Right lobe of liver (tissue), 6 donors: ENCODE measurements at regions not wholly inside any gene's neighbourhood (a gene's known extent, or its start where the extent isn't known, plus 50 kb on each side); places are given as distances from the start of the nearest gene placed in this dataset.
A peak's percentile ranks its signal among the peaks of the same experiment; 100 is the strongest.
"Not testable (repeated sequence)": the region's sequence is repeated elsewhere in the genome, so short reads cannot be mapped to it uniquely, and the experiment has no call there.

Experiments used
- ATAC-seq, 4 donors: fragments of 200-7000 bp; cut with Tn5 transposase; one replicate each; pipeline ENCODE4 v1.9.1; 2020; ENCODE audit warnings: mild to moderate bottlenecking in 4 of 4, moderate library complexity in 4 of 4
- DNase-seq, 3 donors: peaks; one replicate each; pipeline ENCODE4 v3.0.0-alpha.2; 2020
- H3K27ac ChIP-seq, 3 donors: fragments of 200-600 bp; one replicate each; pipeline ENCODE4 v1.8.0; 2022
- H3K27me3 ChIP-seq, 2 donors: fragments of 200-600 bp; one replicate each; pipeline ENCODE4 v1.8.0; 2022
- H3K36me3 ChIP-seq, 4 donors: fragments of 200-600 bp; sonication (generic) in 1 of 4; one replicate each; pipeline versions ENCODE4 v1.5.1 to v1.8.0; 2017 to 2022; ENCODE audit warnings: control low read depth in 1 of 4
- H3K4me1 ChIP-seq, 4 donors: fragments of 200-600 bp; sonication (generic) in 1 of 4; one replicate each; pipeline versions ENCODE4 v1.5.1 to v1.8.0; 2017 to 2022; ENCODE audit warnings: control low read depth in 1 of 4
- H3K4me3 ChIP-seq, 3 donors: fragments of 200-600 bp; one replicate each; pipeline ENCODE4 v1.8.0; 2022
- H3K9me3 ChIP-seq, 4 donors: fragments of 200-600 bp; sonication (generic) in 1 of 4; one replicate each; pipeline versions ENCODE4 v1.5.1 to v1.8.0; 2017 to 2022; ENCODE audit warnings: control low read depth in 1 of 4
- CTCF ChIP-seq, 4 donors: fragments of 200-600 bp in 3 of 4; fragments of 450-650 bp in 1 of 4; IDR thresholded peaks; one replicate each; pipeline versions ENCODE4 v1.5.1 to v1.8.0; 2016 to 2022; ENCODE audit warnings: antibody characterized with exemption in 4 of 4, mild to moderate bottlenecking in 2 of 4
- POLR2A ChIP-seq: fragments of 450-650 bp; IDR thresholded peaks from one replicate; pipeline ENCODE4 v1.6.1; 2017; ENCODE audit warnings: antibody characterized with exemption, mild to moderate bottlenecking
- WGBS: methylation state at CpG from one replicate; pipeline ENCODE4 v1.1.6; 2018; ENCODE audit warnings: low coverage, low lambda C conversion rate; ENCODE audit not compliant: insufficient coverage; ENCODE audit errors: missing lambda C conversion rate; 5-methylcytosine and 5-hydroxymethylcytosine counted together
- intact Hi-C, 2 donors: fragments of 100-400 bp; cut with DNase I; formaldehyde crosslinking; loops; one replicate each; pipeline versions ENCODE4 v1.11.2 to v1.14.1; 2022
- donor health status: DM: no; HTN: yes; CAD: no.
- donor health status: DM: no; HTN: no; CAD: no.
- donor health status: DM: no; HTN: no; CAD: no.
- donor health status: DM: no; HTN: yes; CAD: no.
- donor health status: DM: no; HTN: yes; CAD: no.

DNA sequence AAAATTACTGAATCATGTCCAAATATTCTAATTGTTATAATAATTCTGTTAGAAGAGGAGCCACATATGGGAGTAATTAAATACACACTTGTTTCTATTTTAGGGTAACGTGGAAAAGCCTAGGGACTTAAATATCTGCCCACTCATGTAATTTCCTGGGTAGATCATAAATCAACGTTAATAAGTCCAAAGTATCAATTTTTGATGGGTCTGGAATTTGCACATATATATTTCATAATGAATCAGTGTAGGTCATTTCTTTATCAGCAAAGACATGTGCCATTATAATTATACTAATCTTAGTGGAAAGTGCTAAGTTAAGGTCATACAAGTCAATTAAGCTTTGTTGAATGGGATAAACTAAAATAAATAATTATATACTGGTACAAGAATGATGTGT is 346.2 kb downstream of the ZBBX start:
- intact Hi-C loops: no loop called here
- 19% methylated on average over 2 of the region's 2 CpGs for WGBS
- no peak overlapping the region for H3K4me3 ChIP-seq
- H3K27me3 ChIP-seq: peaks cover 0 to 5% of the 10 kb centered on the region in 2 donors
- no peaks in the 10 kb centered on the region for H3K36me3 ChIP-seq
- TF ChIP-seq POLR2A (no peak), CTCF (IDR thresholded peaks at IDR 0.05) (no peak)
- no peak for DNase-seq
- ATAC-seq: no peak
- H3K4me1 ChIP-seq: no peaks in the 10 kb centered on the region
- H3K9me3 ChIP-seq: no peaks in the 10 kb centered on the region
- H3K27ac ChIP-seq: no peak overlapping the region

- Histone ChIP-seq H3K27me3 (peaks cover 0 to 5% of the 10 kb centered on the region in 2 donors), H3K36me3 (no peaks in the 10 kb centered on the region), H3K4me1 (no peaks in the 10 kb centered on the region), H3K9me3 (no peaks in the 10 kb centered on the region), H3K4me3 (no peak overlapping the region), H3K27ac (no peak overlapping the region)
- ATAC-seq (peak; percentile 58 to 70 (median 66)), DNase-seq (no peak)
- intact Hi-C loops: no loop called here
- WGBS: 14% methylated on average over 5 of the region's 5 CpGs
- TF ChIP-seq POLR2A (no peak), CTCF (IDR thresholded peaks at IDR 0.05) (peak; percentile 33 to 59 (median 52))
Observed at GRCh38 chr3:167032267-167032876, 347.7 kb downstream of the ZBBX start.

DNA sequence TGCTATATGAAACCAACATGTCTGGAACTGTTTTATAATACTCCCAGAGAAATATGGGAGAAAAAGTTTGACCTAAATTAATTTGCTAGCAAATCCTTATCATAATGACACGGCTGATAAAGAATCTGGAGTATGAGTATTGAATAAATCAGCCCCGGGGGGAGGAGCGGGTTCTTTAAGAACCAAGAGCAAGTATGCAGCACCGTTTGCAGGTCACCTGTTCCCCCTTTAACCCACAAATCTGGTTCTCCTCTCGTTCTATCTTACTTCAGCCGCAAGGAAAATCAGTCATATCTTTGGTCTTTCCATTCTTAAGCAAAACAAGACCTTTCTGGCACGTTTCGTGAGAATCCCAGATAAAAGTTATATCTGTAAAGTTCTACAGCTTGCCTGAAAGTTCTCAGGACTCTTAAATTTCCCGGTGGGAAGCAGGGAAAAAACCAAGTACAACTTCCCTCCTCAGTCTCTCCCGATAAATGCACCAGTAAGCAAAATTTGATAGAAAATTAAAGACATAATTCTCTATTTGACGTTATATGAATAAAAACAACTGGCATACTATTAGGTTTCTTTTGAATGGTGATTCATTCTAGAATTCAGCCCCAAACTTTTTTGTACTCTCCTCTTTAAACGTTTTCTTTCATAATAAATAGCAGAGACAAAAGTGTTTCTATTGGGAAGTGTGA is 348.6 kb downstream of the ZBBX start:
- DNase-seq (no peak), ATAC-seq (no peak)
- Histone ChIP-seq H3K36me3 (no peaks in the 10 kb centered on the region), H3K4me1 (no peaks in the 10 kb centered on the region), H3K27ac (no peak overlapping the region), H3K4me3 (no peak overlapping the region), H3K27me3 (peaks cover 0 to 5% of the 10 kb centered on the region in 2 donors), H3K9me3 (no peaks in the 10 kb centered on the region)
- intact Hi-C loops: no loop called here
- WGBS: 40% methylated on average over 12 of the region's 12 CpGs
- TF ChIP-seq POLR2A: no peak
- TF ChIP-seq CTCF (IDR thresholded peaks at IDR 0.05): no peak

- Histone ChIP-seq H3K27ac (no peak overlapping the region), H3K4me3 (no peak overlapping the region), H3K36me3 (no peaks in the 10 kb centered on the region), H3K27me3 (peaks cover 0 to 5% of the 10 kb centered on the region in 2 donors), H3K9me3 (no peaks in the 10 kb centered on the region), H3K4me1 (no peaks in the 10 kb centered on the region)
- 36% methylated on average over 4 of the region's 4 CpGs for WGBS
- DNase-seq (no peak), ATAC-seq (no peak)
- intact Hi-C loops: no loop called here
- TF ChIP-seq POLR2A (no peak), CTCF (IDR thresholded peaks at IDR 0.05) (no peak)
Observed at GRCh38 chr3:167030082-167030725, 349.9 kb downstream of the ZBBX start.

- intact Hi-C loops, H3K36me3 ChIP-seq, H3K4me3 ChIP-seq, H3K27ac ChIP-seq, H3K27me3 ChIP-seq, DNase-seq, H3K9me3 ChIP-seq, H3K4me1 ChIP-seq, ATAC-seq: not testable (repeated sequence)
- 74% methylated on average over 2 of the region's 2 CpGs for WGBS
Observed at GRCh38 chr3:167019503-167019902, 360.6 kb downstream of the ZBBX start.

DNA sequence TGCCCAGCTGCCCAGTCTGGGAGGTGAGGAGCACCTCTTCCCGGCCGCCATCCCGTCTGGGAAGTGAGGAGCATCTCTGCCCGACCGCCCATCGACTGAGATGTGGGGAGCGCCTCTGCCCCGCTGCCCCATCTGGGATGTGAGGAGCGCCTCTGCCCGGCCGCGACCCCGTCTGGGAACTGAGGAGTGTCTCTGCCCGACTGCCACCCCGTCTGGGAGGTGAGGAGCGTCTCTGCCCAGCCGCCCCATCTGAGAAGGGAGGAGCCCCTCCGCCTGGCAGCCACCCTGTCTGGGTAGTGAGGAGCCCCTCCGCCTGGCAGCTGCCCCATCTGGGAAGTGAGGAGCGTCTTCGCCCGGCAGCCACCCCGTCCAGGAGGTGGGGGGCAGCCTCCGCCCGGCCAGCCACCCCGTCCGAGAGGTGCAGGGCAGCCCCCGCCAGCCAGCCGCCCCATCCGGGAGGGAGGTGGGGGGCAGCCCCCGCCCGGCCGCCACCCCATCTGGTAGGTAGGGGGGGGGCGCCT is 361.4 kb downstream of the ZBBX start:
- H3K4me3 ChIP-seq, H3K27me3 ChIP-seq, DNase-seq, H3K27ac ChIP-seq, H3K36me3 ChIP-seq, ATAC-seq, intact Hi-C loops, H3K9me3 ChIP-seq, H3K4me1 ChIP-seq: not testable (repeated sequence)
- no CpG with 5 or more reads among the region's 34 CpGs for WGBS
